ENCODE measurements at regions not wholly inside any gene's neighbourhood (a gene's known extent, or its start where the extent isn't known, plus 50 kb on each side); places are given as distances from the start of the nearest gene placed in this dataset.

DNA sequence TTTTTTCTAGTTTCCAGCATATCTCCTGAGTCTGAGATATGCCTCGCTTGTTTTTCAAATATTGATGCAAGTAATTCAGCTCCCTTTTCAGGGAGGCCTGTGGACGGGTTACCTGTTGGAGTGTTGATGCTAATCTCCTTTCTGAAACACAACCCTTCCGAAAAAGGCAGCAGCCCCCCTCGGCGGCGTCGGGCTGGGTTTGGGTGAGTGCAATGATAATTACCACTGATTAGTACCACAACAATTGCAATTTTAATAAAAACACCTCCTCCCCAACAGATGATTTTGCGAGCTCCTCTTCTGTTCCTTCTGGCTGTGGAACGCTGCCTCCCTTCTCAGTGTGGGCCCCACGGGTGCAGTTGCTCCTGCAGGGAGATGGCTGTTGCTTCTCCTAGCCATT is 66.3 kb downstream of the PTGR3 start:
- CTCF ChIA-PET, result no interaction called here
- no peaks in the 10 kb centered on the region for H3K27me3 ChIP-seq (ENCODE audit: control insufficient read depth, insufficient read depth, low read length)

DNA sequence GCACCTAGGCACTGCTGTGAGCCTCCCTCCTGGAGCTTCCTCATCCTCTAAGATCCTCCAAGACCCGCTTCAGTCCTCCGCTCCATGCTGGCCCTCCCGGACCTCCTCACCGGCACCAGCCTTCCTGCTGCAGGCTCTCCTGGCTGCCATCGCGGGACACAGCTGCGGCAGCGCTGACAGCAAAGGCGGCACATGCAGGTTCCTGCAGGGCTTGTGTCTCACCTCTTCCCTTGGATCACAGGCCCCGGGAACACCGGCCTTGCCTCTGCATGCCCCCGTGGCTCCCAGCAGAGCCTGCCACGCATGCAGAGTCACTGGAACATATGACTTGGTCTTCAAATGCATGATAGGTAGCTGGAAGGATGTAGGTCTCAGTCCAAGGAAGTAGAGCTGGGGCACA is 67.2 kb downstream of the PTGR3 start:
- TF ChIP-seq SIN3A (IDR thresholded peaks at IDR 0.05; ENCODE audit: borderline replicate concordance, insufficient read depth, low read depth, low read length), result no peak
- TF ChIP-seq, protein P1, sequence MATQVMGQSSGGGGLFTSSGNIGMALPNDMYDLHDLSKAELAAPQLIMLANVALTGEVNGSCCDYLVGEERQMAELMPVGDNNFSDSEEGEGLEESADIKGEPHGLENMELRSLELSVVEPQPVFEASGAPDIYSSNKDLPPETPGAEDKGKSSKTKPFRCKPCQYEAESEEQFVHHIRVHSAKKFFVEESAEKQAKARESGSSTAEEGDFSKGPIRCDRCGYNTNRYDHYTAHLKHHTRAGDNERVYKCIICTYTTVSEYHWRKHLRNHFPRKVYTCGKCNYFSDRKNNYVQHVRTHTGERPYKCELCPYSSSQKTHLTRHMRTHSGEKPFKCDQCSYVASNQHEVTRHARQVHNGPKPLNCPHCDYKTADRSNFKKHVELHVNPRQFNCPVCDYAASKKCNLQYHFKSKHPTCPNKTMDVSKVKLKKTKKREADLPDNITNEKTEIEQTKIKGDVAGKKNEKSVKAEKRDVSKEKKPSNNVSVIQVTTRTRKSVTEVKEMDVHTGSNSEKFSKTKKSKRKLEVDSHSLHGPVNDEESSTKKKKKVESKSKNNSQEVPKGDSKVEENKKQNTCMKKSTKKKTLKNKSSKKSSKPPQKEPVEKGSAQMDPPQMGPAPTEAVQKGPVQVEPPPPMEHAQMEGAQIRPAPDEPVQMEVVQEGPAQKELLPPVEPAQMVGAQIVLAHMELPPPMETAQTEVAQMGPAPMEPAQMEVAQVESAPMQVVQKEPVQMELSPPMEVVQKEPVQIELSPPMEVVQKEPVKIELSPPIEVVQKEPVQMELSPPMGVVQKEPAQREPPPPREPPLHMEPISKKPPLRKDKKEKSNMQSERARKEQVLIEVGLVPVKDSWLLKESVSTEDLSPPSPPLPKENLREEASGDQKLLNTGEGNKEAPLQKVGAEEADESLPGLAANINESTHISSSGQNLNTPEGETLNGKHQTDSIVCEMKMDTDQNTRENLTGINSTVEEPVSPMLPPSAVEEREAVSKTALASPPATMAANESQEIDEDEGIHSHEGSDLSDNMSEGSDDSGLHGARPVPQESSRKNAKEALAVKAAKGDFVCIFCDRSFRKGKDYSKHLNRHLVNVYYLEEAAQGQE (IDR thresholded peaks at IDR 0.05; ENCODE audit: insufficient read depth in 1 of 2, low read depth in 2 of 2, low read length in 1 of 2), result no peak
- TF ChIP-seq TCF7L2 (IDR thresholded peaks at IDR 0.05; ENCODE audit: low read depth, low read length), result no peak
- TF ChIP-seq, protein P2, sequence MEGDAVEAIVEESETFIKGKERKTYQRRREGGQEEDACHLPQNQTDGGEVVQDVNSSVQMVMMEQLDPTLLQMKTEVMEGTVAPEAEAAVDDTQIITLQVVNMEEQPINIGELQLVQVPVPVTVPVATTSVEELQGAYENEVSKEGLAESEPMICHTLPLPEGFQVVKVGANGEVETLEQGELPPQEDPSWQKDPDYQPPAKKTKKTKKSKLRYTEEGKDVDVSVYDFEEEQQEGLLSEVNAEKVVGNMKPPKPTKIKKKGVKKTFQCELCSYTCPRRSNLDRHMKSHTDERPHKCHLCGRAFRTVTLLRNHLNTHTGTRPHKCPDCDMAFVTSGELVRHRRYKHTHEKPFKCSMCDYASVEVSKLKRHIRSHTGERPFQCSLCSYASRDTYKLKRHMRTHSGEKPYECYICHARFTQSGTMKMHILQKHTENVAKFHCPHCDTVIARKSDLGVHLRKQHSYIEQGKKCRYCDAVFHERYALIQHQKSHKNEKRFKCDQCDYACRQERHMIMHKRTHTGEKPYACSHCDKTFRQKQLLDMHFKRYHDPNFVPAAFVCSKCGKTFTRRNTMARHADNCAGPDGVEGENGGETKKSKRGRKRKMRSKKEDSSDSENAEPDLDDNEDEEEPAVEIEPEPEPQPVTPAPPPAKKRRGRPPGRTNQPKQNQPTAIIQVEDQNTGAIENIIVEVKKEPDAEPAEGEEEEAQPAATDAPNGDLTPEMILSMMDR (IDR thresholded peaks at IDR 0.05), result no peak
- TF ChIP-seq POLR2AphosphoS5 (IDR thresholded peaks at IDR 0.05; ENCODE audit: low read depth, low read length), result no peak
- no peaks in the 10 kb centered on the region for H3K4me1 ChIP-seq (ENCODE audit: control insufficient read depth, insufficient read depth, low read length)
- DNase-seq (ENCODE audit: low read depth, low spot score) (no peak), ATAC-seq (no peak)
- in situ Hi-C loops (cut with HindIII; ENCODE audit: low pct_unique_long_range_greater_than_20kb, low sequenced_read_pairs) (no loop called here), intact Hi-C loops (cut with micrococcal nuclease; ENCODE audit: unreplicated experiment) (no loop called here)
- H3K9me3 ChIP-seq (ENCODE audit: control insufficient read depth, insufficient read depth, low read depth, low read length), result peaks cover 4% of the 10 kb centered on the region; the same call in 1 of the 2 replicates
- ChIA-PET POLR2A (no interaction called here), CTCF (interaction anchor here (0.6 kb wide), 1 partner anchor 23 kb away, joined by 3 read pairs; no protein-coding TSS in a partner anchor)
- no peak overlapping the region for H3K4me3 ChIP-seq (ENCODE audit: low read depth in 2 of 2, low read length in 2 of 2)
- no peak overlapping the region for H3K27ac ChIP-seq (ENCODE audit: low read length)
- no peaks in the 10 kb centered on the region for H3K27me3 ChIP-seq (ENCODE audit: control insufficient read depth, insufficient read depth, low read length)
- no peaks in the 10 kb centered on the region for H3K36me3 ChIP-seq (ENCODE audit: control insufficient read depth, insufficient read depth, low read length)
- no TSS peak for BruUV-seq (replicated peaks)

More for the DNA sequence above, 66.3 kb downstream of the PTGR3 start:
- no peak for TF ChIP-seq TCF7L2 (IDR thresholded peaks at IDR 0.05; ENCODE audit: low read depth, low read length)
- TF ChIP-seq, protein P1 (IDR thresholded peaks at IDR 0.05; ENCODE audit: insufficient read depth in 1 of 2, low read depth in 2 of 2, low read length in 1 of 2), result no peak
- TF ChIP-seq, protein P2 (IDR thresholded peaks at IDR 0.05), result no peak
- TF ChIP-seq POLR2AphosphoS5 (IDR thresholded peaks at IDR 0.05; ENCODE audit: low read depth, low read length), result no peak
- no peak for TF ChIP-seq SIN3A (IDR thresholded peaks at IDR 0.05; ENCODE audit: borderline replicate concordance, insufficient read depth, low read depth, low read length)
- H3K27ac ChIP-seq (ENCODE audit: low read length), result no peak overlapping the region
- POLR2A ChIA-PET, result no interaction called here
- ATAC-seq, result no peak
- BruUV-seq (replicated peaks), result no TSS peak
- H3K4me3 ChIP-seq (ENCODE audit: low read depth in 2 of 2, low read length in 2 of 2), result no peak overlapping the region
- intact Hi-C loops (cut with micrococcal nuclease; ENCODE audit: unreplicated experiment), result no loop called here
- in situ Hi-C loops (cut with HindIII; ENCODE audit: low pct_unique_long_range_greater_than_20kb, low sequenced_read_pairs), result no loop called here
- no peaks in the 10 kb centered on the region for H3K4me1 ChIP-seq (ENCODE audit: control insufficient read depth, insufficient read depth, low read length)
- no peaks in the 10 kb centered on the region for H3K36me3 ChIP-seq (ENCODE audit: control insufficient read depth, insufficient read depth, low read length)
- DNase-seq (ENCODE audit: low read depth, low spot score), result no peak
- peaks cover 4% of the 10 kb centered on the region; the same call in 1 of the 2 replicates for H3K9me3 ChIP-seq (ENCODE audit: control insufficient read depth, insufficient read depth, low read depth, low read length)

All from Panc1 (cell line).